ENCODE measurements at regions not wholly inside any gene's neighbourhood (a gene's known extent, or its start where the extent isn't known, plus 50 kb on each side); places are given as distances from the start of the nearest gene placed in this dataset.
A peak's percentile ranks its signal among the peaks of the same experiment; 100 is the strongest.

DNA sequence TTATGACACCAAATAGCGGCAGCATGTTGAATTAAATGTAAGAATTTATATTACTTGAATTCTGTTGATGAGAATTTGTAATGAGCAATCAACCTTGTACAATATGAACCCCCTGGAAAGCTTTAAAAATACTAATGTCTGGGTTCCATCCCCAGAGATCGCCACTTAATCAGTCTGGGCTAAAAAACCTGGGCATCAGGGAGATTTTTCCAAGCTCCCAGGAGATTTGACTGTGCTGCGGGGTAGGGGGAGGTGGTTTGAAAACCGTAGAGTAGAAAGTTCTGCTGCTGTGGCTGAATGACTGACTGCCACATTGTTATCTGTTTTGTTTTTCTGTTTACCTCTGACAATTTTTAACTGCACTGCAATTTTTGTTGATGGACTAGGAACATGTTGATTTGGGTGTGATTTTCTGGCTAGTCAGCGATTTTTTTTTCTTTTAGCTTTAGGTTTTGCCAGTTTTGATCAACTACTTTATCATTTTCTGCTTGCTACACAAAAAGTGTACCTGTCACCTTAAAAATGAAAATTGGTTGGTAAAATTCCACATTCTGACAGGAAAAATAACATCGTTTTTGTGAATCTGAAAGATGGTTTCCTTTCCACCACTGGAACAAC is 79.3 kb downstream of the PCTP start:
- DNase-seq (ENCODE audit: low spot score) (no peak), FAIRE-seq (no peak)

DNA sequence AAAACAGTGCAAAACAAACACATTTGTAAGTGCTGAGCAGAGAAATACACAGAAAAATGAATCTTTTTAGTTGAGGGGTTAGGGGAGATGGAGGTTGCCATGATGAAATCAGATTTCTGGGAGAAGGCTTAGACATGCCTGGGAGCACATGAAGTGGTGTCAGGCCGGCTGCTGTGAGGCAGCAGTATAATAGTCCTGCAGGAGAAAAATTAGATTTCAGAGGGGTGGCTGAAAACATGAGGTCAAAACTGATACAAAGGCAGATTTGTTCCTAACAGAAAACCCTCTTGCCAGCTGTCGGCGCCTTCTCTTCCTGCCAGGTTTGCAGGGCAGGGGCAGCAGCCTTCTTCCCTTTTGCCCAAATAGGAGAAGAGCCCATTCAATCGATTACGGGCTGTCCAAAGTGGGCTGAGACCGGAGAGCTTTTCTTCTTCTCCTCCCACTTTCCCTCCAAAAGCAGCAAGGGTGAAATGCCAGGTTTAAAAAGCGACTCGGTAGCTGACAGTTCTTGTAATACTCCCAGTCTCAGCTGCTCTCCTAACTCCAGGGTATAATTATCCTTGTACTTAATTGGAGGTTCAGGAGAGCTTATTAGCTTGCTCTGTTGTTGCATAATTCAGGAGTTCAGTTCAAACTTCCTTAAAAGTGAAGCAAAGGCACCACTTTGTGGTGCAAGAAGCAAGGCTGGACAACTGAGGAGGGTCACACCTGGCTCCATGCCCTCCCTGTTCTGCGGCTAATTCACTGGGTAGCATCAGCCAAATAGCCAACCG is 80.0 kb downstream of the PCTP start:
- FAIRE-seq (no peak), DNase-seq (ENCODE audit: low spot score) (no peak)

DNA sequence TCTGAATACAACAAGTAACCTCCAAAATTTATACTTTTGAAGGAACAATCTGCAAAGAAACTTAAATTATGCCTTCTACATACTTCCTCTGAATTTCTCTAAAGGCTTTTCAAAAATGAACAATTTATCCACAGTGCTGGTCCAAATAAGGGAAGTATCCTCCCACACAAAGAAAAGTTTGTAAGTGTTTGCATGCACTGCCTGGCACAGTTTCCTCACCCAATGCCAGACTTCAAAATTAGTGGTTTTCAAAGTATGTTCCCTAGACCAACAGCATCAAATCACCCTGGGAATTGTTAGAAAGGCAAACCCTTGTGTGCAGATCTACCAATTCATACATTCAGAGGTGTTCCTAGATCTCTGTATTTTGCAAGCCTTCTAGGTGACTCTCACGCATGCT is 82.5 kb downstream of the PCTP start:
- no peak for DNase-seq (ENCODE audit: low spot score)
- no peak for FAIRE-seq

DNA sequence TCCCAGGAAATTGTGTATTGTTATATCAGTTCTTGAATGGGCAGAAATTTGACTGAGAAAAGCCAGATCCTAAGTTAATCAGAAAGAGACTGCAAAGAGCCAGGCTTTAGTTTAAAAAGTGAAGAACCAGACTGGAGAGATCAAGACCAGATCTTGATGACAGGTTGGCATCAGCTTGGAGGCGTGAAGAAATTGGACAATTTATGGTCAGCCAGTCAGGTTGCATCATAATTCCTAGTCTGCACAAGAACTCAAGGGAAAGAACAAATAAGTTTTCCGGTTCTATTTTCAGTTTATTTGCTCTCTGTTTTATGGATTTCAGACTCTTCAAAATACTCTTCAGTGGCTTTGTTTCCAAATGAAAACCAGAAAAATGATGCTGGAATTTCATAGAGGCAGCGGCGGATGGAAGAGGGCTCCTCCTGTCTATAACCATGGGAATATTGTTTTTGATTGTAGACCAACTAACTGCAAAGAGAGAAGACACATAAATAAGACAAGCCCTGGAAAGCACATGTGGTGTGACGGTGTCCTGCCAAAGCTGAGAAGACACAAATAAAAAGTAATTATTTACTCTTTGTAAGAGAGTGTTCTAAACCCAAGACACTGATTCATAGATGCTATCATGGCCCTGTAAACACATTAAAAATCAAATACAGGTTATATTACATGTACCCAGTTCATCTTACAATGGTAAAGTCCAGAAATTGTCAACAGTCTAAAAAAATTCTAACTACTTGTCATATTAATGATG is 91.7 kb downstream of the PCTP start:
- DNase-seq (ENCODE audit: low spot score), result no peak
- FAIRE-seq, result no peak

DNA sequence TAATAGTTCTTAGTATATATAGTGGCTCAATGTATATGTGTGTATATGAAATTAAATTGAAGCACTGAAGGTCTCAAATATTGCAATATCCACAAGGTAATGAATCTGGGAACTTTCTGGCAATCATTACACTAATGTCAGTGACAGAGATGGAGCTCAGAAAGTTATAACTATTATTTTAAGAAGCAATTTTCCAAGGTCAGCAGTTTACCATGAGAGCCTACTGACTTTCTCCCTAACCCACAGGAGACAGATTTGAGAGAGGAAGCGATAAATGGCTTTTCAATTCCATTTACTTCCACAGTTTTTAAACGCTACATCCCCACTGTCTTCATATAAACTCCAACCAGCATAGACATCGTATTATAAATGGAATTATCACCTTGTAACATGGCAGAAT is 92.9 kb downstream of the PCTP start:
- FAIRE-seq (no peak), DNase-seq (ENCODE audit: low spot score) (no peak)

DNA sequence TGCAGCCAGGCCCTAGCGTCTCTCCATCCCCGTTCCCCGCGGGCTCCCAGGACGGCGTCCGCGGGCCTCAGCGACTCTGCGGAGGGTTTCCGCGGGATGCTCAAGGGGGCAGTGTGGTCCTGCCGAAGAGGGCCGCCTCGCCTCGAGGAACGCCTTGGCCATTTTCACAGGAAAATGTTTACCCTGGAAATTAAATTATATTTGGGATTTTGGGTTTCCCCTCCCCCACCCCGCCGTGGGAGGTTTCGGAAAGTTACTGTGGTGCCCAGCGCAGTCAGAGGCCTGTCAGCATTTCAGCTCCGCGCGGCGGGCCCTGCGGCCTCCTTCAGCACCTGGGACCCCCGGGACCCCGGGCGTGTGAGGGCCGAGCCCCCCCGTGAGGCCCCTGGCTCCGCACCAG is 94.5 kb downstream of the PCTP start:
- DNase-seq (ENCODE audit: low spot score) (no peak), FAIRE-seq (no peak)

DNA sequence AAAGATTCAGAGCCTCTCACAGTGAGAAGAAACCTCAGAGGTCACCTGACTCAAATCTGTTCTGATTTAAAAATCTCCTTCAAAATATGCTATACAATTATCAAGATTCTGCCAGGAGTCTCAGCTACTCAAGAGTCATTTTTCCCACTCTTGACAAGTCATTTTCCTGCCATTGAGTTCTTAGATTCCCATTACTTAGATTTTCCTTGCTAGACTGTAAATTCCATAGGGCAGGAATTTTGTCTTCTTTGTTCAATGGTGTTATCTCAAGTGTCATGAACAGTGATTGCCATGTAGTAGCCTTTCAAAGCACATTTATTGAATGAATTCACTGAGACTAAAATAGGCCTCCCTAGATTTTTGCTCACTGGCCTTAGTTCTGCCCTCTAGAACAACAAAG is 95.9 kb downstream of the PCTP start:
- no peak for FAIRE-seq
- DNase-seq (ENCODE audit: low spot score), result no peak

DNA sequence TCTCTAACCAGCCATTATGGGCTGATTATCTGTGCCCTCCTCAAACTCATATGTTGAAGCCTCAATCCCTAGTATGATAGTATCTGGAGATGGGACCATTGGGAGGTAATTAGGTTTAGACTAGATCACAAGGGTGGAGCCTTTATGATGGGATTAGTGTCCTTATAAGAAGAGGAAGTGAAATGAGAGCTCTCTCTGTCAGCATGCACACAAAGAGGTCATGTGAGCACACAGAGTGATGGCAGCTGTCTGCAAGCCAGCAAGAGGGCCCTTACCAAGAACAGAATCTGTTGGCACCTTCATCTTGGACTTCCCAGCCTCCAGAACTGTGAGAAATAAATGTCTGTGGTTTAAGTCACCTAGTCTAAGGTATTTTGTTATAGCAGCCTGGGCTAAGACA is 101.9 kb downstream of the PCTP start:
- FAIRE-seq, result no peak
- DNase-seq (ENCODE audit: low spot score), result no peak

DNA sequence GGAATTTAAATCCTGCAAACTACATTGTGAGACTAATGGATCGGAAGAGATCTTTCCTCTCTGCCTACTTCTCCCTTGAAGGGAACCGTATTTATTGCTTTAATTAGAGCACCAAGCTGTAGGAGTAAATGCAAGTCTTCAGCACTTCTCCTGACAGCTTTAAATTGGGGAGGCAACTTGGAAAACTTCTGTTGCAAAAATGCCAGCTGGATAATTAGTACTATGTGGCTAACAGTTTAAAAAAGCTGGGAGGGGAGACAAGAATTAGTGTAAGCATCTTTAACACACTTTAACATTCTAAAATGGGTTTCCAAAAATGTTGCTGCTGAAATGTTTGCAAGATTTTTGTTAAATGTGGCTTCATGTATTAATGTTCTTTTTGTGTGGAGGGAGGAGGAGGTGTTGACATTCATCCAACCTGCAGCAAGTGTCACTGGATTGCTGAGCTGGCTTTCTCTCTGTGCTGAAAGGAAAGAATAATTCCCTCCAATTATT is 108.5 kb downstream of the PCTP start:
- no peak for DNase-seq (ENCODE audit: low spot score)
- peak; percentile 44 for FAIRE-seq

DNA sequence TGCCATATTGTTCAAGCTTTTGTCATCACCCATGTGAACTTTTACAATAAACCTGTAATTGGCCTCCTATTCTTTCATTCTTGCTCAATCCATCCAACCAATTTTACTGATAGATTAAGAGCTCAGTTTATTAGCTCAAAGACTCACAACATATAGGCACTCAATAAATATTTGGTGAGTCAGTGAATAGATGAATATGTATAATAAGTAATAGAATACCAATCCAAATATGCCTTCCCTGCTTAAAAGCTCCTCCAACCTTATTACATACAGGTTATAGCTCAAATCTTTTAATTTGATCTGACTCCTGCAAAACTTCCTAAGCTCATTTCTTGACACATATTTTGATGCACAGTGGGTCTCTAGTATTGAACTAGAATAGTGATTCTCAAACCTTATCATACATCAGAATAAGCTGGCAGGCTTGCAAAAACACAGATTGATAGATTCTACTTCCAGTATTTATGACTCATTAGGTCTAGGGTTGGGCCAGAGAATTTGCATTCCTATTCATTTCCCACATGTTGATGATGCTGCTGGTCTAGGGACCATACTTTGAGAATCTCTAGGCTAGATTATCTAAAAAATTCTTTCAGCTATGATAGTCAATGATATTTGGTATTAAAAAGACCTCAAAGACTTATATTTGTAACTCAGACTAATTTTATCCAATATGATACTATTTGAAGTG is 114.4 kb downstream of the PCTP start:
- DNase-seq (ENCODE audit: low spot score) (no peak), FAIRE-seq (no peak)

DNA sequence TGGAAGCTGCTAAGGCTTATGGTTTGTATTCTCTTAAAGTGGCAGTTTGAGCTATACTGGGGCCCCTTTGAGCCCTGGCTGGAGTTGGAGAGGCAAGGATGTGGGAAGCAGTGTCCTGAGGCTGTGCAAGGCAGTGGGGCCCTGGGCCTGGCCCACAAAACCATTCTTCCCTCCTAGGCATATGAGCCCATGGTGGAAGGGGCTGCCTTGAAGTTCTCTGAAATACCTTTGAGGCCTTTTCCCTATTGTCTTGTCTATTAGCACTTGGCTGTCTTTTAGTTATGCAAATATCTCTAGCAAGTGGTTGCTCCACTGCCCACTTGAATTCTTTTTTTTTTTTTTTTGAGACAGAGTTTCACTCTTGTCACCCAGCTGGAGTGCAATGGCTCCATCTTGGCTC is 119.2 kb downstream of the PCTP start:
- FAIRE-seq (no peak), DNase-seq (ENCODE audit: low spot score) (no peak)

DNA sequence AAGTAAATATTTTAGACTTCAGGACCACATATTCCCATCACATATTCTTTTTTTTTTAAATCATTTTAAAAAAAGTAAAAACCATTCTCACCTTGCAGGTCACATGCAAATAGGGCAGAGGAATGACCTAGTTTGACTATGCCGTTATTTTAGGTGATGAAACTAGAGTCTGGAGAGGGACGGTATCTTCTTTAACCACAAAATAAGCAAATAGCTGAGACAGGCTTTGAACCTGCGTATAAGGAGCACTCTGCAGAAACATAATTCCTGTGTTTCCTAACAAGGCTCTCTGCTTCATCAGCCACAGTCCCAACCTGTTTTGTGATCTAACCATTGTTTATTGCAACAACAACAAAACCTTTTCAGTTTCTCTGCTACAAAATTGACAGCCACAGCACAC is 121.5 kb downstream of the PCTP start:
- DNase-seq (ENCODE audit: low spot score) (no peak), FAIRE-seq (no peak)

DNA sequence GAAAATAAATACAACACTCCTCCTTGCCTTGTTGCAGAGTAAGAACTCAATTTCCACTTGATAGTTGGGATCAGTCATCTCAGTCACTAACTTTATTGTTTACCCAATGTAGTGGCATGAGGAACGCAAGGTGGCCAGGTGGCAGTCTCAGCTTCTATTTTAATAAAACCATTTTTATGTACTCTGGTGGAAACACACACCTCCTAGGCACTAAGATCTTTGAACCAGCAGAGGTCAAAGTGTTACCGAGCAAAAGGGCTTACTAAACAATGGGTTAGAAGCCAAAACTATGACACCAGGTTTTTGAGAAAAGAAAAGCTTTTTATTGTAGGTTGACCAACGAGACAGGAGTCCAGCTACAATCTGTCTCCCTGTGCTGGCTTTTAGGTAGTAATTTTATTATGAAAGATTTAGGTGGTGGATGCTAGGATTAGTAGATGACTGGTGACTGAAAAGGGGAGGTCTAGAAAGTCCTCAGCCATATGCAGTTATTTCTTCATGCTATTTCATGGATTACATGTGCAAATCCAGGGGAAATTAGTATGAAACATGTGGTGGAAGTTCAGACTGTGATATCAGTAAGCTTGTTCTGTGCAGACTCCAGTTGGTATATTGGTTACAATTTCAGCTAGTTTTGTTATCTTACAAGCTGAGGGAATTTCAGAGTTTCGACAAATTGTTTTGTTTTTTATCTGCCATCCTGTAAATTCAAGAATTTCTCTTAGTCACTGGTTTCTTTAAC is 122.3 kb downstream of the PCTP start:
- FAIRE-seq, result no peak
- no peak for DNase-seq (ENCODE audit: low spot score)

DNA sequence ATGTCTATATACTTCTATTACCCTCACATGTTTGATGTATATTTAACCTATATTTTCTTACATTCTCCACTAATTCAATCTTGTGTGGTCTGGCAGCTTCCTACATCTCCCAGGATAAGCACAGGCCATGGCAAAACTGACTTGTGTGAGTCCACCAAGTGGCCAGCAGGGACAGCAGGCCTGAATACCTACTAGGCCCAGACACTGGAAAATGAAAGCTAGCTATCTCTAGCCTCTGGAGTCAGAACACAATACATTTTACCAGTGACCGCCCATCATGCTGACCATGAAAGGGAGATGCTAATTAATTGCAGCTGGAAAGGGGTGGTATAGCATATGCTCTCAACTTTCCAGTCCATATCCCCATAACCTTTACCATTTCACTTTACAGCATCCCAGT is 132.3 kb downstream of the PCTP start:
- peak; percentile 13 for DNase-seq (ENCODE audit: low spot score)
- no peak for FAIRE-seq

DNA sequence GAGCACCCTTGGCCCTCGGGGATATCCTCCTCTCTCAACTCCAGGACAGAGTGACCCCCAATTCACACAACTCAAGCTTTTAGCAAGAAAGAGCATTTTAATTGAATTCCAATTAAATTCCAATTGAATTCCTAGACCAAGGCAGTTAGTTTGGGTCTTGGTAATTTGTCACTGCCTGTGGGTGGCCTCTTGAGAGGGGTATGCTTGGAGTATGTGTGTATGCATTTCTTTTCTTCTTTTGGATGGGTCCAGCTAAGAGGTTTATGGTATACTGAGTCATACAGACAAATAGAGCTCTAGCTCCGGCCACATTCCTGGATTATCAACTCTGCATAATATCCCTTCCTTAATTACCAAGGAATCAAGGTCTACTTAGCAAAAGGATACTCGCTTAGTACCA is 136.7 kb downstream of the PCTP start:
- no peak for FAIRE-seq

DNA sequence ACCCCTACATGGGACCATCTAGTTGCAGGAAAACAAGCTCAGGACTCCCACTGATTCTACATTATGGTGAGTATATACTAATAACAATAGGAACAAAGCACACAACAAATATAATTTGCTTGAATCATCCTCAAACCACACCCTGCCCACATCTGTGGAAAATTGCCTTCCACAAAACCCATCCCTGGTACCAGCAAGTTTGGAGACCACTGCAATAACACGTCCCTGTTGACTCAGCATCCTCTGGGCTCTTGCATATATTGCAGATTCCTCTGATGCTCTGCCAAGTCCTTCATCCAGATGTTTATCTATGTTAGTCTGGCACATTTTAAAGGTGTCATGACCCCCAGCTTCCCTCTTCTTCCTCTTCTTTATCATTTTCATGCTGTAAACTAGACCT is 138.4 kb downstream of the PCTP start:
- FAIRE-seq, result no peak
- no peak for DNase-seq (ENCODE audit: low spot score)

More for the DNA sequence above, 136.7 kb downstream of the PCTP start:
- no peak for DNase-seq (ENCODE audit: low spot score)

DNA sequence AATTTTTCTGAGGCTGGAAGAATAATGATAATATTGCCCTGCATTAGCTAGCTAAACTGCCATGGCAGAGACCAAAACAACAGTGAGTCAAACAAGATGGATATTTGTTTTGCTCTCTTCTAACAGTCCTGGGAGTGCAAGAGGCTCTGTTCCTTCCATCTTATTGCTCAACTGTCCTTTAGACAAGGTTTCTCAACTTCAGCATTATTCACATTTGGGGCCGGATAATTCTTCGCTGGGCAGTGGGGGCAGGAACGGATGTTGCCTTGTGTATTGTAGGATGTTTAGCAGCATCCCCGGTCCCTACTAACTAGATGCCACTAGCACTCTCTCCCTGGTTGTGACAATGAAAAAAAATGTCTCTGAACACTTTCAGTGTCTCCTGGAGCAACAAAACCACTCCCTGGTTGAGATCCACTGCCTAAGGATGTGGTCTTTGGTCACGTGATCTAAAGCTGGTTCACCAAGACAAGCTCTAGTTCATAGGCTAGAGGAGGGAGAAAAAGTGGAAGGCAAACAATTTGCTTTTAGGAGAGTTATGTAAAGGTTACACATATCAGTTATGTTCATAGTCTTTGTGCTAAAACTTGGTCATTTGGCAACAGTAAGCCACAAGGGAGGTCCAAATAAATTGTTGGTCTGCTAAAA is 144.4 kb downstream of the PCTP start:
- no peak for DNase-seq (ENCODE audit: low spot score)
- FAIRE-seq, result no peak

DNA sequence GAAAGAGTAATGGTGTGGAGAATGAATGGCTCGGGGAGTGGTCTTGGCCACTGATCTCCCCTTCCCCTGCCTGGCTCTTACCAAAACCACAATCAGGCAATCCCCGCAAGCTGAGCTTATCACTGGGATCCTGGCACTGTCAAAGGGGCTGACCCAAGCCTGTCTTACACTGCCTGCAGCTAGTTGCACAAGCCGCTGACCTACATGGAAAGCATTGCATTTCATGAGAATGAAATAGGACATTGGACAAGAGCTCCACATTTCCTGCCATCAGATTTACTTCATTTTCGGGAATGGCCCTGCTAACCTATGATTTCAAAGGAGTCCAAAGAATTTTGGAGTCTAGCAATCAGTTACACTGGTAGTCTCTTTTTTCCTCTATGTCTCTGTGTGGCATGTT is 146.4 kb downstream of the PCTP start:
- FAIRE-seq (no peak), DNase-seq (ENCODE audit: low spot score) (no peak)

DNA sequence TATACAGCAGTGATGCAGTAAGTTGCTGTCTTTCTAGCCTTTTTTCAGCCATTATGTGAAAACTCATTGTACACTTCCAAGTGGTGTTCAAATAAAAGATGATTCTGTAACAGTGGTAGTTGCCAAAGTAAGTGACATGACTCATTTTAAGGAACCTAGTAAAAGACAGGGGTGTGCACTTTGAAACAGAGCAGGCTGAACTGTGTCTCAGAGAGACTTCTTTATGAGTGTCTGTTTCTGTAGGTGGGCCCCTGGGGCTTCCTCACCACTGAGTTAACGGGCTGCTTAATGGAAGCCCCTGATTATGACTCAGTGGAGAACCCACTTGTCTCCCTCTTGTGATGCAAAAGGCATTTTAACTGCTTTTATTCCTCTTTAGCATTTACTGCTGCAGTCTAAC is 147.3 kb downstream of the PCTP start:
- FAIRE-seq, result no peak
- DNase-seq (ENCODE audit: low spot score), result no peak

DNA sequence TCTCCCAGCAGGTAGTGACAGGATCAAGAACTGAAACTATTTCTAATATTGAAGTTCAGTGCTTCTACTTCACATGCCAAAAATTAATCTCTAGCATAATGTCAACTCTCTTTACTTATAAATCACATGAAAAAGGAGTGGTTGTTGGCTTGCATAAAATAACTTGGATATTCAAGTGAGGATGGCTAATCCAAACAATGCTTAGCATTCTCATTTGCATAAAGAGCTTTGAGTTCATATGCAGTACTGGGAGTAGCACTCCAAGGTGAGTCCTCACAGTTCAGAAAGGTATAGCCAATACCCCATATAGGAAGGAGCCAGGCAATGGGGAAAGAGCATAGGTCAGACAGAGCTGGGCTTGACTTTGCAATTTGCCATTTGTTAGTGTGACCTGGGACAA is 149.3 kb downstream of the PCTP start:
- FAIRE-seq, result no peak
- no peak for DNase-seq (ENCODE audit: low spot score)
